CD4-positive, CD25-positive, alpha-beta regulatory T cell (primary cell): ENCODE measurements at regions not wholly inside any gene's neighbourhood (a gene's known extent, or its start where the extent isn't known, plus 50 kb on each side); places are given as distances from the start of the nearest gene placed in this dataset.

Source experiments
- ATAC-seq, 2 donors: fragments of 150-1000 bp; cut with Tn5 transposase; one replicate each; pipeline ENCODE4 v1.10.0; 2021; ENCODE audit warnings: low read depth in 2 of 2, moderate number of reproducible peaks in 2 of 2, moderate library complexity in 1 of 2
- DNase-seq, 3 donors: peaks; one replicate each; pipeline versions ENCODE4 v3.0.0 to v3.0.0-alpha.2; 2012 to 2022; ENCODE audit warnings: mixed read lengths in 1 of 3
- H3K27ac ChIP-seq: one replicate; pipeline ENCODE4 v1.7.0; 2013; ENCODE audit warnings: mild to moderate bottlenecking, low read length; ENCODE audit not compliant: insufficient read depth, poor library complexity, severe bottlenecking
- H3K27me3 ChIP-seq: one replicate; pipeline ENCODE4 v1.7.0; 2013; ENCODE audit warnings: low read length; ENCODE audit not compliant: control insufficient read depth, insufficient read depth
- H3K36me3 ChIP-seq: one replicate; pipeline ENCODE4 v1.7.0; 2013; ENCODE audit warnings: mild to moderate bottlenecking, low read length, moderate library complexity; ENCODE audit not compliant: control insufficient read depth, insufficient read depth
- H3K4me1 ChIP-seq: 2 replicates; pipeline ENCODE4 v1.7.0; 2013; ENCODE audit warnings: mild to moderate bottlenecking, low read length; ENCODE audit not compliant: insufficient read depth, control insufficient read depth, poor library complexity, severe bottlenecking
- H3K4me3 ChIP-seq: one replicate; pipeline ENCODE4 v1.7.0; 2013; ENCODE audit warnings: low read depth, mild to moderate bottlenecking, low read length, moderate library complexity
- H3K9me3 ChIP-seq, 2 experiments: 1 replicate in 1 of 2; 2 replicates in 1 of 2; pipeline ENCODE4 v1.7.0; 2013; ENCODE audit warnings: low read length in 2 of 2, mild to moderate bottlenecking in 1 of 2, moderate library complexity in 1 of 2; ENCODE audit not compliant: control insufficient read depth in 2 of 2
- H3K27ac Mint-ChIP-seq, 3 donors: one replicate each; pipeline ENCODE4 v1.8.0; 2020 to 2022; ENCODE audit warnings: mild to moderate bottlenecking in 3 of 3, mixed read lengths in 3 of 3, moderate library complexity in 2 of 3
- H3K27me3 Mint-ChIP-seq: one replicate; pipeline ENCODE4 v1.8.0; 2022; ENCODE audit warnings: mild to moderate bottlenecking, mixed read lengths
- H3K36me3 Mint-ChIP-seq: one replicate; pipeline ENCODE4 v1.8.0; 2020; ENCODE audit warnings: mixed read lengths
- H3K4me1 Mint-ChIP-seq, 4 donors: one replicate each; pipeline ENCODE4 v1.8.0; 2020 to 2022; ENCODE audit warnings: mixed read lengths in 4 of 4, mild to moderate bottlenecking in 1 of 4
- H3K4me3 Mint-ChIP-seq, 4 donors: one replicate each; pipeline ENCODE4 v1.8.0; 2020 to 2022; ENCODE audit warnings: mild to moderate bottlenecking in 4 of 4, mixed read lengths in 4 of 4, moderate library complexity in 3 of 4
- H3K9me3 Mint-ChIP-seq, 7 donors: one replicate each; pipeline ENCODE4 v1.8.0; 2020 to 2022; ENCODE audit warnings: mixed read lengths in 7 of 7, mild to moderate bottlenecking in 3 of 7, moderate library complexity in 2 of 7

DNA sequence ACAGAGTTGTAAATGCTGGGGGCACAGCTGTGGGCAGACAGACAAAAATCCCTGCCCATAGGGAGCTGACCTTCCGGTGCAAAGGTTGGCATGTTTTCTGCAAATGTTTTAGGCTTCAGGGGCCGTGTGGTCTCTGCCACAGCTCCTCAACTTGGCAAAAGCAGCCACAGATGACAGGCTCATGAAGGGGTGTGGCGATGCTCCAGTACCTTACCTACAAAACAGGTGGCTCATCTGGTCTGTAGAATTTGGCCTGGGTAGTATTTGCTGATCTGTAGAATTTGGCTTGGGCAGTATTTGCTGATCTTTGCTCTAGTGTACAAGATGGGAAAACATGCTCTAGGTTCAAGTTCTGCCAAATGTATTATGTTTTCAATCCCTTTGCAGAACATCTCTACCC lies 283.9 kb downstream of the GADD45G start:
- no peaks in the 10 kb centered on the region for H3K4me1 Mint-ChIP-seq
- H3K36me3 ChIP-seq, result no peaks in the 10 kb centered on the region
- H3K27ac ChIP-seq, result no peak overlapping the region
- H3K9me3 Mint-ChIP-seq, result no peaks in the 10 kb centered on the region
- H3K4me3 ChIP-seq, result no peak overlapping the region
- ATAC-seq (no peak), DNase-seq (no peak)
- no peaks in the 10 kb centered on the region for H3K27me3 Mint-ChIP-seq
- H3K27me3 ChIP-seq, result no peaks in the 10 kb centered on the region
- H3K4me3 Mint-ChIP-seq, result no peak overlapping the region
- no peaks in the 10 kb centered on the region for H3K36me3 Mint-ChIP-seq
- H3K4me1 ChIP-seq, result no peaks in the 10 kb centered on the region
- no peaks in the 10 kb centered on the region for H3K9me3 ChIP-seq
- H3K27ac Mint-ChIP-seq, result no peak overlapping the region

DNA sequence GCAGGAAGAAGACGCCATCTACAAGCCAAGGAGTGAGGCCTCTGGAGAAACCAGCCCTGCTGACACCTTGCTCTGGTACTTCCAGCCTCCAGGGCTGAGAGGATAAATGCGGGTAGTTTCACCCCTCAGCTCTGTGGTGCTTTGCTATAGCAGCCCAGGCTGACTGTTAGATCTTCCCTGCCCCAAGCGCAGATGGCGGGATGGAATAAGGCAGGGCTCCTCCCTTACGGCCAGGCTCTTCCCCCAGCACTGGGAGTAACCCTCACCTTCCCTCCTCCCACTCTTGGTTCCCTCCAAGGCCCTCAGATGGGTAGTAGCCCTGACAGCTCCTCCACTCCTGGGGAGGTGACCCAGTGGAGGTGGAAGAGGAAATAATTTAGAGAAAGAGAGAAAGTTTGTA lies 285.1 kb downstream of the GADD45G start:
- Mint-ChIP-seq H3K4me3 (no peak overlapping the region), H3K36me3 (no peaks in the 10 kb centered on the region), H3K4me1 (no peaks in the 10 kb centered on the region), H3K27ac (no peak overlapping the region), H3K9me3 (no peaks in the 10 kb centered on the region), H3K27me3 (no peaks in the 10 kb centered on the region)
- no peaks in the 10 kb centered on the region for H3K27me3 ChIP-seq
- H3K4me1 ChIP-seq, result no peaks in the 10 kb centered on the region
- no peaks in the 10 kb centered on the region for H3K9me3 ChIP-seq
- no peak overlapping the region for H3K27ac ChIP-seq
- ATAC-seq (no peak), DNase-seq (no peak)
- H3K36me3 ChIP-seq, result no peaks in the 10 kb centered on the region
- no peak overlapping the region for H3K4me3 ChIP-seq

DNA sequence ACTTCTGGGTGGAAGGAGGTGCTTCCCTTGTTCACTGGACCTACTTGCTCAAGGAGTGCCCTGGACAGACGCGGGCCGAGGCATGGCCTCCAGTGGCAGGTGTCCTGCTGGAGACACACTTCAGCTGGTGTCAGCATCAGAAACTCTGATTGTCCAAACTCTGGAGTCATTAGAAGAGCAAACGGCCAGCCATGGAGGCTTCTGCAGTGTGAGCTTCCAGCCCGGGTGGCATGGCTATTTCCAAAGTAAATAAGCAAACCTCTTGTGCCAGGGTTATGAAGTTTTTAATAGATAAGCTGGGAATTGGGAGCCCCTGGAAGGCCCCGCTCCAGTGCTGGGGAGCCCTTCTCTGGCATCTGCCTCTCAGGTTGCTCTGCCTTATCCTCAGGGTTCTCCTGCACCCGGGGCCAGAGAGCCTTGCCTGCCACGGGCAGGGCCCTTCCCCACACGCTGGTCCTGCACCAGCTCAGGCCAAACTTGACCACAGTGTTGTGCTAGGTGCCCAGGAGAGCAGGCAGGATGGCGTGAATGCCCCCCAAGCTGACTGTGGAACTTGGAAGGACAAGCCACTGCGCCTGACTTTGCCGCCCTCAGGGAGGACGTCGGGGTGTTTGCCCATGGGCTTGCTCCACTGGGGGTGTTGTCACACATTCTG lies 285.6 kb downstream of the GADD45G start:
- no peak overlapping the region for H3K27ac ChIP-seq
- DNase-seq, result no peak
- Mint-ChIP-seq H3K9me3 (no peaks in the 10 kb centered on the region), H3K4me3 (no peak overlapping the region), H3K36me3 (no peaks in the 10 kb centered on the region), H3K27me3 (no peaks in the 10 kb centered on the region), H3K27ac (no peak overlapping the region), H3K4me1 (no peaks in the 10 kb centered on the region)
- H3K4me3 ChIP-seq, result no peak overlapping the region
- no peaks in the 10 kb centered on the region for H3K4me1 ChIP-seq
- H3K36me3 ChIP-seq, result no peaks in the 10 kb centered on the region
- H3K27me3 ChIP-seq, result no peaks in the 10 kb centered on the region
- ATAC-seq, result no peak
- no peaks in the 10 kb centered on the region for H3K9me3 ChIP-seq

DNA sequence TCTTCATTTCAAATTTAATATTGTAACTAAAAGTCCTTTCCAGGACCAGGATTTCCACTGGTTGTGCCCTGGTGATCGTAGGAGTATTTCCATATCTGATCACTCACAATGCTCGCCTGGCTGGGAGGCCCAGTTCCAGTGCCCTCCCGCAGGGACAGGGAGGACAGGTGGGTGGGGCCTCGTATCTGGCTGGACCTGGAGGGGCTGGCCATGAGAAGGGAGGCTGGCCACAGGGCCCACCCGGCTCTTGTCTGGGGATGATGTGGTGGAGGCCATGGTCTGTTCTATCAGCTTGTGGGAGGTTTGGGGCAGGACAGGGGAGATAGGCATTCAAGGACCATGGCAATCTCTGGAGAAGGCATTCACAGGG lies 286.4 kb downstream of the GADD45G start:
- H3K27ac Mint-ChIP-seq, result no peak overlapping the region
- ATAC-seq, result no peak
- Histone ChIP-seq H3K27ac (no peak overlapping the region), H3K4me3 (no peak overlapping the region), H3K27me3 (no peaks in the 10 kb centered on the region), H3K4me1 (no peaks in the 10 kb centered on the region), H3K36me3 (no peaks in the 10 kb centered on the region), H3K9me3 (no peaks in the 10 kb centered on the region)
- no peaks in the 10 kb centered on the region for H3K27me3 Mint-ChIP-seq
- no peak overlapping the region for H3K4me3 Mint-ChIP-seq
- no peaks in the 10 kb centered on the region for H3K4me1 Mint-ChIP-seq
- no peaks in the 10 kb centered on the region for H3K9me3 Mint-ChIP-seq
- DNase-seq, result no peak
- H3K36me3 Mint-ChIP-seq, result no peaks in the 10 kb centered on the region

GRCh38 chr9:89891591-89892304 lies 286.9 kb downstream of the GADD45G start:
- no peaks in the 10 kb centered on the region for H3K9me3 Mint-ChIP-seq
- no peaks in the 10 kb centered on the region for H3K27me3 Mint-ChIP-seq
- Histone ChIP-seq H3K27ac (no peak overlapping the region), H3K4me3 (no peak overlapping the region), H3K4me1 (no peaks in the 10 kb centered on the region), H3K36me3 (no peaks in the 10 kb centered on the region), H3K27me3 (no peaks in the 10 kb centered on the region), H3K9me3 (no peaks in the 10 kb centered on the region)
- H3K36me3 Mint-ChIP-seq, result no peaks in the 10 kb centered on the region
- DNase-seq (no peak), ATAC-seq (no peak)
- no peaks in the 10 kb centered on the region for H3K4me1 Mint-ChIP-seq
- no peak overlapping the region for H3K4me3 Mint-ChIP-seq
- no peak overlapping the region for H3K27ac Mint-ChIP-seq

GRCh38 chr9:89892920-89893319 lies 288.1 kb downstream of the GADD45G start:
- Mint-ChIP-seq H3K4me3 (no peak overlapping the region), H3K36me3 (no peaks in the 10 kb centered on the region), H3K27ac (no peak overlapping the region), H3K27me3 (peaks cover 7% of the 10 kb centered on the region), H3K9me3 (no peaks in the 10 kb centered on the region), H3K4me1 (no peaks in the 10 kb centered on the region)
- Histone ChIP-seq H3K27me3 (peaks cover 5% of the 10 kb centered on the region), H3K4me3 (no peak overlapping the region), H3K4me1 (no peaks in the 10 kb centered on the region), H3K9me3 (no peaks in the 10 kb centered on the region), H3K27ac (no peak overlapping the region), H3K36me3 (no peaks in the 10 kb centered on the region)
- DNase-seq (no peak), ATAC-seq (no peak)

- Histone ChIP-seq H3K36me3 (no peaks in the 10 kb centered on the region), H3K4me3 (no peak overlapping the region), H3K27ac (no peak overlapping the region), H3K4me1 (no peaks in the 10 kb centered on the region), H3K27me3 (peaks cover 7% of the 10 kb centered on the region), H3K9me3 (no peaks in the 10 kb centered on the region)
- ATAC-seq (no peak), DNase-seq (no peak)
- H3K9me3 Mint-ChIP-seq, result no peaks in the 10 kb centered on the region
- H3K27me3 Mint-ChIP-seq, result peaks cover 12% of the 10 kb centered on the region
- H3K36me3 Mint-ChIP-seq, result no peaks in the 10 kb centered on the region
- no peaks in the 10 kb centered on the region for H3K4me1 Mint-ChIP-seq
- no peak overlapping the region for H3K27ac Mint-ChIP-seq
- H3K4me3 Mint-ChIP-seq, result no peak overlapping the region
Observed at GRCh38 chr9:89893886-89894285, 289.1 kb downstream of the GADD45G start.

GRCh38 chr9:89896806-89897340 lies 292.1 kb downstream of the GADD45G start:
- Mint-ChIP-seq H3K36me3 (no peaks in the 10 kb centered on the region), H3K27ac (no peak overlapping the region), H3K4me1 (no peaks in the 10 kb centered on the region), H3K4me3 (no peak overlapping the region), H3K27me3 (peaks cover 28% of the 10 kb centered on the region), H3K9me3 (peaks cover 0 to 1% (median 0%) of the 10 kb centered on the region in 7 donors)
- peaks cover 14% of the 10 kb centered on the region for H3K27me3 ChIP-seq
- ATAC-seq (no peak), DNase-seq (no peak)
- H3K9me3 ChIP-seq, result no peaks in the 10 kb centered on the region
- H3K36me3 ChIP-seq, result no peaks in the 10 kb centered on the region
- H3K4me1 ChIP-seq, result no peaks in the 10 kb centered on the region
- no peak overlapping the region for H3K4me3 ChIP-seq
- H3K27ac ChIP-seq, result no peak overlapping the region
